Activated CD4-positive, alpha-beta T cell treated with anti-CD3 and anti-CD28 coated beads, Interleukin-2, amount 10 ng/mL, durations not matched to agents 7 days and 5 days (primary cell): ENCODE measurements at regions not wholly inside any gene's neighbourhood (a gene's known extent, or its start where the extent isn't known, plus 50 kb on each side); places are given as distances from the start of the nearest gene placed in this dataset.

Experiments used
- CTCF ChIA-PET: fragments of 350-600 bp; sonication (Branson Sonifier 250); formaldehyde crosslinking; loops from one replicate; lab custom pipeline; 2021; ENCODE audit warnings: antibody characterized with exemption; lab: Charles Lee
- POLR2A ChIA-PET: fragments of 350-600 bp; sonication (Branson Sonifier 250); formaldehyde crosslinking; loops from one replicate; lab custom pipeline; 2021; ENCODE audit warnings: antibody characterized with exemption; lab: Charles Lee
- DNase-seq: peaks from one replicate; pipeline ENCODE4 v3.0.0-alpha.2; 2020
- H3K27ac Mint-ChIP-seq: one replicate; pipeline ENCODE4 v1.8.0; 2021; ENCODE audit warnings: mild to moderate bottlenecking, moderate library complexity, mixed read lengths
- H3K27me3 Mint-ChIP-seq: one replicate; pipeline ENCODE4 v1.8.0; 2021; ENCODE audit warnings: mixed read lengths
- H3K36me3 Mint-ChIP-seq: one replicate; pipeline ENCODE4 v1.8.0; 2021; ENCODE audit warnings: low read depth, mixed read lengths
- H3K4me1 Mint-ChIP-seq: one replicate; pipeline ENCODE4 v1.8.0; 2021; ENCODE audit warnings: mixed read lengths
- H3K4me3 Mint-ChIP-seq: one replicate; pipeline ENCODE4 v1.8.0; 2021; ENCODE audit warnings: mild to moderate bottlenecking, moderate library complexity, mixed read lengths
- H3K9me3 Mint-ChIP-seq: one replicate; pipeline ENCODE4 v1.8.0; 2021; ENCODE audit warnings: mixed read lengths

DNA sequence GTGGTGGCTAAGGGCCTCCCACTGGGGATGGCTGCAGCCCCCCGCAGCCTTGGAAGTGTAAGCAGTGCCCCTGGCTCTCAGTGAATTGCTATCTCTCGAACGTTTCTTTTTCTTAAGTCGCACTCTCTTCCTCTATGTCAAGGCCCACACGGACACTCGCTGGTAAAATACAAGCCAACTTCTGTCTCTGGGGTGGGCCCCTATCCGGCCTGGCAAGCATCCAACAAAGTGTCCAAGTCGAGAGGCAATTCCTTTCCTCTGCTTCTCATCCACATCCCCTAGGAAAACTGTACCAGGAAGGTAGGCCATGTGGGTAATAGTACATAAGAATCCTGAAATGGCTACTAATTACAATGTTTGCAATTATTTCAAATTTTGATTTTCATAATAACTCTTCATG is 194.9 kb upstream of the MGMT start:
- Mint-ChIP-seq H3K27me3 (no peaks in the 10 kb centered on the region), H3K4me1 (no peaks in the 10 kb centered on the region), H3K9me3 (no peaks in the 10 kb centered on the region), H3K4me3 (no peak overlapping the region), H3K36me3 (no peaks in the 10 kb centered on the region), H3K27ac (no peak overlapping the region)
- CTCF ChIA-PET: no interaction called here
- no peak for DNase-seq
- POLR2A ChIA-PET: no interaction called here

DNA sequence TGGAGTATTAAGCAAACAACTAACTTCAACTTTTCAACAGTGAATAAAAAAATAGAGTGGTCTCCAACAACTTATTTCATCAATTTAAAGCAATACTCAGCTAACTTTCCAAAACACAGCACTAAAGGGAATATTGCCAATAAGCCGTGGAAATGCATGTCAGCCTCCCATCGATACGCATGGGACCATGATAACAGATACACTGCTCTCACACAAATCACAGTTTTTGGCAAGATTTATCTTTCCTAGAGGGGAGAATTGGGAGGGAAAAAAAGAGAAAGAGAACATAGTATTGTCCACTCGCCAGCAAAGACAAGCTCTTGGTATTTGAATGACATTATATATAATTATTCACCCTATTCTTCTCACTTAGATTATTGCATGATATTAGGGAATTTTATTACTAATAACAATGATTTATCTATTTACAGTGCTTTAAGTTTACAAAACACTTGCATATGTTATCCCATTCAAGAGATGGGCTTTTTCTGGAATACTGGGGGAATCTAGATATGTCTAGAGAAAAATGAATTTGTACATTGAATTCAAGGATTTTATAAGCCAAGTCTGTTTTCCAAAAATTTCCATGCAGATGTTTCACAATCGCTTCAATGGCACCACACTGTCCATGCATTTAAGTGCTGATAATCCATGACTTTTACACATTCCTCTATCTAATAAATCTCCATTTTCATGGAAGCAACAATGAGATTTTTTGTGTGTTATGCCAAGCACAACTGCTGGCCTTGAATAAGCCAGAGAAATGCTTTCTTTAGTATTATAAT is 194.0 kb upstream of the MGMT start:
- no peaks in the 10 kb centered on the region for H3K9me3 Mint-ChIP-seq
- H3K4me1 Mint-ChIP-seq: no peaks in the 10 kb centered on the region
- DNase-seq: no peak
- no peak overlapping the region for H3K27ac Mint-ChIP-seq
- H3K36me3 Mint-ChIP-seq: no peaks in the 10 kb centered on the region
- H3K27me3 Mint-ChIP-seq: no peaks in the 10 kb centered on the region
- ChIA-PET CTCF (no interaction called here), POLR2A (no interaction called here)
- H3K4me3 Mint-ChIP-seq: no peak overlapping the region

DNA sequence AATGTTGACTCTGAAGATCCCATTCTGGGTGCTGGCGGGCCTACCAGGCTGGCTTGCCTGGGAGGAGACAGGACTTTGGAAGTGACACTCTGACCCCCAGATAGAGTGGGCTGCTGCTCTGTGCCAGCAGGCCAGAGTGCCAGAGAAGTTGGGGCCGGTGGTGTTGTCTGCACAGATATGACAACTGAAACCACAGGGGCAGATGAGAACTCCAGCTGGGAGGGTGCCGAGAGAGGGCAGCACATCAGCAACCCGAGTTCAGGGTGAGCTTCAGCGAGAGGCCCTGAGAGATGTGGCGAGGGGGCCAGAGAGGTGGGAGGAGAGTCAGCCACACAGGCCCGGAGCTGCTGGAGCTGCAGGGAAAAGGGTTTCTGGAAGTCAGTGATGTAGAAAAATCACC is 193.2 kb upstream of the MGMT start:
- ChIA-PET CTCF (no interaction called here), POLR2A (no interaction called here)
- H3K4me1 Mint-ChIP-seq: no peaks in the 10 kb centered on the region
- H3K36me3 Mint-ChIP-seq: no peaks in the 10 kb centered on the region
- no peaks in the 10 kb centered on the region for H3K9me3 Mint-ChIP-seq
- no peaks in the 10 kb centered on the region for H3K27me3 Mint-ChIP-seq
- DNase-seq: no peak
- no peak overlapping the region for H3K4me3 Mint-ChIP-seq
- no peak overlapping the region for H3K27ac Mint-ChIP-seq

DNA sequence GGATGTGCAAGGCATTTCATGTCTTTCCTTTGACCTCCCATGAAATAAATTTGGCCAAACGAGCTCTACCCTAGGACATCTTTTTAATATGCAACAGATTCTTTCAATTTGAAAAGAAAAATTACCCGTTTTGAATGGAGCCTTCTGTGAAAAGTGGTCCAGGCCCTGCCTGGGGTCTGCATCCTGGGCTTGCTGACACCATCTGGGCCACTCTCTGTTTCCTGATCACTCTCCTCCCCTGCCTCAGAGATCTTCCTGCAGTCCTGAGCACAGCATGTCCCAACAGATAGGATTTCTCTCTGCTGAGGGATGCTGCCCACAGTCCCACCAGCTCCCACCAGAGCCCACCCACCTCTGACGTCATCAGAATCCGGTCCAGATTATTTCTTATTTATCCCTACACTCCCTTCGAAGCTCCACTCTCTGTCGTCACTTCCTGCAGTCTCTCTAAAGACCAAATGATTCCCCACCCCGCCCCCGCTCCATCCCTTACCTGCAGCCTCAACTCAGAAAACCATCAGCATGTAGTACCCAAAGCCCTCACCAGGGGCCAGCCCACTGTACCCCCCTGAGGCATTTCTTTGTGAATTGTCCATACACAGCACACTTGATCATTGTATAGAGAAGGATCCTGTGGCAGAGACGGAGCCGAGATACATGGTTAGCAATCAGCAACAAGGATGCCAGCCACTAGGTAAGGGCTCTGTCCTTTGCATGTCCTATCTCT is 192.1 kb upstream of the MGMT start:
- POLR2A ChIA-PET: no interaction called here
- Mint-ChIP-seq H3K4me3 (no peak overlapping the region), H3K36me3 (no peaks in the 10 kb centered on the region), H3K9me3 (no peaks in the 10 kb centered on the region), H3K4me1 (no peaks in the 10 kb centered on the region), H3K27me3 (no peaks in the 10 kb centered on the region), H3K27ac (no peak overlapping the region)
- CTCF ChIA-PET: no interaction called here
- DNase-seq: no peak

DNA sequence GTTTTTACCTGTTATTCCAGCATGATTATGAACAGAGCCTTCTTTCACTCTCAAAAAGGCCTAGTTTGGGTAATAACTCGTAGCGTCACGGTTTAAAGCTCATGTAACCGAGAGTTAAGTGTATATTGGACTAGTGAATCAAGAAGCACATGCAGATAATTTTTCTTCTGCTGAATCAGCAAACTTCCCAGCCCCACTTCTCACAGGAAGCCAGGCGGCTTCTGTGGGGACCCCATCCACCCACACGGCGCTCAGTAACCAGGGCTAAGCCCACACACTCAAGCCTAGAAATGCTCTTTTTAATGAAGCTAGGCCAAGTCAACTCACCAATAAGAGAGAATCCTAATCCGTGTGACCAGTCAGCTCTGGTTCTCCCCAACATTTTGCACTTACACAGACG is 191.2 kb upstream of the MGMT start:
- Mint-ChIP-seq H3K27ac (no peak overlapping the region), H3K36me3 (no peaks in the 10 kb centered on the region), H3K9me3 (no peaks in the 10 kb centered on the region), H3K27me3 (peaks cover 3% of the 10 kb centered on the region), H3K4me1 (no peaks in the 10 kb centered on the region), H3K4me3 (no peak overlapping the region)
- CTCF ChIA-PET: no interaction called here
- POLR2A ChIA-PET: no interaction called here
- DNase-seq: no peak

DNA sequence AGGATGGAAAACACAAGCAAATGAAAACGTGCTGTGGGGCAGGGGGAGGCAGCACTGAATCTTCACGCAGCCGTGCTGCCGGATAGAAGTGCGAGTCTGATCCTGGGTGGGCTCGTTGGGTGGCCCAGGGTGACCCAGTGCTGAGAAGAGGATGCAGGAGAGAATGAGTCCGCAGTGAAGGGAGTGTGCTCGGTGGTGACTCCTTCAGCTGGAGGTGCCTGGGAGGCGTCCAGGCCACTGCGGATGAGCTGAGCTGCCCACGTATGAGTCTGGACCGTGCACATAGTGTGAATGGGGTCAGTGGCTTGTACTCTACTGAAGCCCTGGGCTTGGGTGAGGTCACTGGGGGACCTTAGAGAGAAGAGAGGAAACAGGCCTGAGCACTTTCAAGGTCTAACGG is 190.0 kb upstream of the MGMT start:
- DNase-seq: no peak
- Mint-ChIP-seq H3K4me3 (no peak overlapping the region), H3K36me3 (no peaks in the 10 kb centered on the region), H3K27ac (no peak overlapping the region), H3K4me1 (no peaks in the 10 kb centered on the region), H3K9me3 (peaks cover 2% of the 10 kb centered on the region), H3K27me3 (peaks cover 10% of the 10 kb centered on the region)
- ChIA-PET POLR2A (no interaction called here), CTCF (no interaction called here)

DNA sequence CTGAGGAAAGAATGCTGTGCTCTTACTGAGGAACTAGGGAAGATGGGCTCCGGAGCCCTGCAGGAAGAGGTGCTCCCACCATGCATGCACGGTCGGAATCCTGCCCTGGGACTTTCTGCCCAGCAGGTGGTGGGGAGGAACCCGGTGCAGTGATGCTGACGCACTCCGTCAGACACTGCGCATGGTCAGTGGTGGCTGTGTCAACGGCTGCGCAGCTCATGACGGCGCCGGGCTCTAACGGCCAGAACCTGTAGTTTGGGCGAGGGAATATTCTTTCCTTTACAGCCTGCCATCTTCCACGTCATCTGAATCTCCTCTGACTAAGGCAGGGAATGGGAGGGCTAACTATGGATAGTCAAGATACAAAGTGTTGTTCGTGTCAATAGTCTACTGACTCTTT is 189.2 kb upstream of the MGMT start:
- Mint-ChIP-seq H3K9me3 (peaks cover 2% of the 10 kb centered on the region), H3K27ac (no peak overlapping the region), H3K4me1 (no peaks in the 10 kb centered on the region), H3K27me3 (peaks cover 10% of the 10 kb centered on the region), H3K4me3 (no peak overlapping the region), H3K36me3 (no peaks in the 10 kb centered on the region)
- POLR2A ChIA-PET: no interaction called here
- CTCF ChIA-PET: no interaction called here
- no peak for DNase-seq

DNA sequence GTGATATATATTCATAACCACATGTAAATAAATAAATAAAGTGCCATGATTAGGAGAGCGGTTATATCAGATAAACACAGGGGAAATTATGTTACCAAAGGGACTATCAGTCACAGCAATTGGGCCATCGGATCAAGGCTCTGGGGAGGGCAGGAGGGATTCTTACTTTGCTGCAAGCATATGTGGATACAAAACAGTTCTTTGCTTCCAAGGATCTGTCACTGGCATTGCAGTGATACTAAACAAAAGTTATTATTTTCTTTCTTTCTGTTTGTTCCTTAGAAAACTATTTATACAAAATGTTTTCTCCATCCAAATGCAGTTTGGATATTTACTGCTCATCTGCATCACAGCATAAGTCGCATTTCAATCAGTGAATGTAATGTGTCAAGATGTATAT is 188.4 kb upstream of the MGMT start:
- Mint-ChIP-seq H3K36me3 (no peaks in the 10 kb centered on the region), H3K9me3 (peaks cover 2% of the 10 kb centered on the region)
- CTCF ChIA-PET: interaction anchor here (0.7 kb wide), 1 partner anchor 51 kb away, joined by 3 read pairs; no protein-coding TSS in a partner anchor

DNA sequence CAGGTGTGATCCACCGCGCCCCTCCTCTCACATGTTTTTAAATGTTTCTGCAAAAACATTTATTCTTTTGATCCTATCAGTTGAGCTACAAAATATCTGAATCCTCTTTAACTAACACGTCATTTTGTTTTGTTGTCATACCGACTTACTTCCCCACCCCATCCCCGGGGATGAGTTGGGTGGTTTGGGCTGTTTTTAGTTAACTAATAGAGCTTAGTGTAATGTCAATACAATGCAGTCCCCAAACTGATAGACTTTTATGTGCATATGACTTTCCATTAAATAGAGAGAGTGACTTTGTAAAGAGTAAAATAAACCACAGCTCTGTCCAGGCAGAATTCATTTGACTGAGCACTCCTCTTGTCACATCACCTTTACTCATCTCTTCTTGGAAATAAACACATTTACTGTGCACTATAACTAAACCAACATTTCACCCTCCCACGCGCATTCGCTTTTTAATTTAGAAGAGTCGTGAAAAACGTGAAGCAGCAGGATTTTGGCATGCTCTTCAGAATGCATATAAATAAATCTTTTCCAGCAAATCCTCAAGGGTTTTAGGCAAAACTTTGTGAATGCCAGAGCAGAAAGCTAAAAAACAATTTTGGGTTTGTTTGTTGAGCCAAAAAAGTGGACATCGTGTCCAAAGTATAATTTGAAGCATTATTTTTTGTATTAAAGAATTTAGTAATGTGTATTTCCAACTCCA is 187.4 kb upstream of the MGMT start:
- H3K4me3 Mint-ChIP-seq: no peak overlapping the region
- H3K36me3 Mint-ChIP-seq: no peaks in the 10 kb centered on the region
- peaks cover 10% of the 10 kb centered on the region for H3K27me3 Mint-ChIP-seq
- CTCF ChIA-PET: no interaction called here
- DNase-seq: no peak
- POLR2A ChIA-PET: no interaction called here
- H3K9me3 Mint-ChIP-seq: peaks cover 2% of the 10 kb centered on the region
- H3K27ac Mint-ChIP-seq: no peak overlapping the region
- no peaks in the 10 kb centered on the region for H3K4me1 Mint-ChIP-seq

More for the DNA sequence above, 188.4 kb upstream of the MGMT start:
- Mint-ChIP-seq H3K27me3 (peaks cover 10% of the 10 kb centered on the region), H3K4me1 (no peaks in the 10 kb centered on the region), H3K4me3 (no peak overlapping the region), H3K27ac (no peak overlapping the region)
- POLR2A ChIA-PET: no interaction called here
- no peak for DNase-seq

DNA sequence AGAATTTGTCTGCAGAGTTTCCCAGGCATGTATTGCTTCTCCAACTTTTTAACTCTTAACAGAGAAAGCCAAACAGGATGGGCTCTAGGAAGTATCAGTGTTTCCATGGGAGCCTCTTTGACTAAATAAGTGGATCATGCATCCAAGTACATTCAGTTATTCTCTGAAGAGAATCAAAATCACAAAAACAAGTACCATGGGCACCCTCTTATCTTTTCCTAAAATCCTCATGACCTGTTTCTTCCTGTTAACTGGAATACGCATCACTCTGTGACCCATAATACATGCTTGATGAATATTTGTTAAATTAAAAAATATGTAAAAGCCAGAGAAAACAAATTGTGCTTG is 186.9 kb upstream of the MGMT start:
- H3K36me3 Mint-ChIP-seq: no peaks in the 10 kb centered on the region

DNA sequence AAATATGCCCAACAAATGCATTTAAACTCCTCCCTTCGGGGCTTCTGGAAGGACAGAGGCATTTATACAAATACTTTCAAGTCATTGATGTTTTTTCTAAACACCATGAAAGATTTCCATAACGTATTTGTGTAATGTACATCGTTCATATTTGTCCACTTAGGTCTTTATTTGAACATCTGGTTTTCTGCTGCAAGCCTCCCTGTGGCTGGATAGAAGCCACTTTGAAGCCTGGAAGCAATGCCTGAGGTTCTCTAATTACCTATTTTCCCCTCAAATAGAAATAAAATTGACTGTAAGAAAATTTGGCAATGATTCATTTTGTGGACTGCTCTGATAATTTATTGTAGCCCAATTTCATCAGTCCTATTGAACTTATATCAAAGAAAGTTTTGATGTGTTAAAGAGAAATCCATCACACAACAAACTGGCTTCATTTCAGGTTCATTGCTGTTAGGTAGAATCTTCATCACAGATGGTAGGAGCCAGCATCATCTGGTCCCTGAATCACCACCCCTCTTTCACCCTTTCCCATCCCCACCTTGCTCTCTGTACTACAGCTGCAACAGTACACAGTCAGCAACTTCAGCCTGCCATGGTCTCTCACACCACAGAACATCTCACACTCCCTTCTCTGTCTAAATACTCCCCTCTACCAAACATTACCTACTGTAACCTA is 186.0 kb upstream of the MGMT start:
- Mint-ChIP-seq H3K27me3 (peaks cover 10% of the 10 kb centered on the region), H3K4me3 (no peak overlapping the region)

More for the DNA sequence above, 186.9 kb upstream of the MGMT start:
- no peak overlapping the region for H3K4me3 Mint-ChIP-seq
- H3K27ac Mint-ChIP-seq: no peak overlapping the region
- ChIA-PET POLR2A (no interaction called here), CTCF (no interaction called here)
- H3K9me3 Mint-ChIP-seq: peaks cover 2% of the 10 kb centered on the region
- peaks cover 10% of the 10 kb centered on the region for H3K27me3 Mint-ChIP-seq
- H3K4me1 Mint-ChIP-seq: no peaks in the 10 kb centered on the region
- no peak for DNase-seq

DNA sequence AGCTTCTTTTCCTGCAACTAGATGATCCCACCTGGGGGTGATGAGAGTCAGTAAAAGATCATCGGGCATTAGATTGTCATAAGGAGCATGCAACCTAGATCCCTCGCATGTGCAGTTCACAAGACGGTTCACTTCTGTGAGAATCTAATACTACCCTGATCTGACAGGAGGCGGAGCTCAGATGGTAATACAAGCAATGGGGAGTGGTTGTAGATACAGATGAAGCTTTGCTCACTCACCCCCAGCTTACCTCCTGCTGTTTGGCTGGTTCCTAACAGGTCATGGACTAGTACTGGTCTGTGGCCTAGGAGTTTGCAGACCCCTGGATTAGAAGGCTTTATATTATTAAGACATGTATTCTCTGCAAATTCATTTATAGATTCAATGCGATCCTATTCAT is 181.6 kb upstream of the MGMT start:
- POLR2A ChIA-PET: interaction anchor here (0.5 kb wide), 1 partner anchor 9 kb away, joined by 3 read pairs; no protein-coding TSS in a partner anchor
- H3K27ac Mint-ChIP-seq: no peak overlapping the region
- CTCF ChIA-PET: no interaction called here
- DNase-seq: no peak
- peaks cover 2% of the 10 kb centered on the region for H3K9me3 Mint-ChIP-seq
- no peak overlapping the region for H3K4me3 Mint-ChIP-seq
- no peaks in the 10 kb centered on the region for H3K36me3 Mint-ChIP-seq
- H3K27me3 Mint-ChIP-seq: peaks cover 16% of the 10 kb centered on the region
- no peaks in the 10 kb centered on the region for H3K4me1 Mint-ChIP-seq

More for the DNA sequence above, 186.0 kb upstream of the MGMT start:
- Mint-ChIP-seq H3K36me3 (no peaks in the 10 kb centered on the region), H3K27ac (no peak overlapping the region), H3K9me3 (peaks cover 2% of the 10 kb centered on the region), H3K4me1 (no peaks in the 10 kb centered on the region)
- POLR2A ChIA-PET: no interaction called here
- DNase-seq: no peak
- CTCF ChIA-PET: no interaction called here
